B cell (primary cell): ENCODE measurements at regions not wholly inside any gene's neighbourhood (a gene's known extent, or its start where the extent isn't known, plus 50 kb on each side); places are given as distances from the start of the nearest gene placed in this dataset.

Source experiments
- EZH2 ChIP-seq: IDR thresholded peaks from 2 replicates; pipeline ENCODE4 v1.6.1; 2012; ENCODE audit warnings: borderline replicate concordance, low read depth, mild to moderate bottlenecking, moderate library complexity, low read length; ENCODE audit not compliant: insufficient read depth, poor library complexity, severe bottlenecking
- TF ChIP-seq, protein P1 (sequence below): fragments of 200-600 bp; IDR thresholded peaks from one replicate; pipeline ENCODE4 v1.8.0; 2022; ENCODE audit warnings: antibody characterized with exemption, mild to moderate bottlenecking

- TF ChIP-seq, protein P1, sequence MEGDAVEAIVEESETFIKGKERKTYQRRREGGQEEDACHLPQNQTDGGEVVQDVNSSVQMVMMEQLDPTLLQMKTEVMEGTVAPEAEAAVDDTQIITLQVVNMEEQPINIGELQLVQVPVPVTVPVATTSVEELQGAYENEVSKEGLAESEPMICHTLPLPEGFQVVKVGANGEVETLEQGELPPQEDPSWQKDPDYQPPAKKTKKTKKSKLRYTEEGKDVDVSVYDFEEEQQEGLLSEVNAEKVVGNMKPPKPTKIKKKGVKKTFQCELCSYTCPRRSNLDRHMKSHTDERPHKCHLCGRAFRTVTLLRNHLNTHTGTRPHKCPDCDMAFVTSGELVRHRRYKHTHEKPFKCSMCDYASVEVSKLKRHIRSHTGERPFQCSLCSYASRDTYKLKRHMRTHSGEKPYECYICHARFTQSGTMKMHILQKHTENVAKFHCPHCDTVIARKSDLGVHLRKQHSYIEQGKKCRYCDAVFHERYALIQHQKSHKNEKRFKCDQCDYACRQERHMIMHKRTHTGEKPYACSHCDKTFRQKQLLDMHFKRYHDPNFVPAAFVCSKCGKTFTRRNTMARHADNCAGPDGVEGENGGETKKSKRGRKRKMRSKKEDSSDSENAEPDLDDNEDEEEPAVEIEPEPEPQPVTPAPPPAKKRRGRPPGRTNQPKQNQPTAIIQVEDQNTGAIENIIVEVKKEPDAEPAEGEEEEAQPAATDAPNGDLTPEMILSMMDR: no peak
- no peak for TF ChIP-seq EZH2
Measured at GRCh38 chr9:27766073-27766835, 193.0 kb upstream of the C9orf72 start.
